Astrocyte (in vitro differentiated cells and primary cell): ENCODE measurements at regions not wholly inside any gene's neighbourhood (a gene's known extent, or its start where the extent isn't known, plus 50 kb on each side); places are given as distances from the start of the nearest gene placed in this dataset.

Experiments
- DNase-seq: peaks from one replicate; pipeline ENCODE4 v3.0.0-alpha.2; 2010; ENCODE audit warnings: low read depth
- FAIRE-seq: peaks from 2 replicates; lab custom pipeline; 2011; peaks lifted over from hg19 to GRCh38; lab: Jason Lieb, UNC
- H2AFZ ChIP-seq: 2 replicates; pipeline ENCODE4 v1.6.0; 2012; ENCODE audit warnings: low read depth, low read length, inconsistent platforms
- H3K27ac ChIP-seq: 2 replicates; pipeline ENCODE4 v1.5.1; 2011; ENCODE audit warnings: low read depth, low read length, inconsistent platforms
- H3K27me3 ChIP-seq: 2 replicates; pipeline ENCODE4 v1.6.0; 2011; ENCODE audit warnings: low read length, inconsistent platforms; ENCODE audit not compliant: insufficient read depth
- H3K36me3 ChIP-seq: 2 replicates; pipeline ENCODE4 v1.5.1; 2011; ENCODE audit warnings: low read length, inconsistent platforms; ENCODE audit not compliant: insufficient read depth
- H3K4me1 ChIP-seq: 2 replicates; pipeline ENCODE4 v1.5.1; 2011; ENCODE audit warnings: low read length, inconsistent platforms; ENCODE audit not compliant: insufficient read depth
- H3K4me2 ChIP-seq: 2 replicates; pipeline ENCODE4 v1.6.0; 2012; ENCODE audit warnings: low read length, inconsistent platforms
- H3K4me3 ChIP-seq: 2 replicates; pipeline ENCODE4 v1.5.1; 2011; ENCODE audit warnings: low read depth, mild to moderate bottlenecking, low read length, inconsistent platforms; ENCODE audit not compliant: insufficient read depth
- H3K79me2 ChIP-seq: 2 replicates; pipeline ENCODE4 v1.6.0; 2012; ENCODE audit warnings: mild to moderate bottlenecking, low read length, inconsistent platforms; ENCODE audit not compliant: insufficient read depth
- H3K9ac ChIP-seq: 2 replicates; pipeline ENCODE4 v1.6.0; 2012; ENCODE audit warnings: mild to moderate bottlenecking, low read length, inconsistent platforms
- H3K9me3 ChIP-seq: 2 replicates; pipeline ENCODE4 v1.5.1; 2012; ENCODE audit warnings: low read depth, mild to moderate bottlenecking, low read length, inconsistent platforms; ENCODE audit not compliant: insufficient read depth
- H4K20me1 ChIP-seq: 2 replicates; pipeline ENCODE4 v1.6.0; 2012; ENCODE audit warnings: low read length, inconsistent platforms; ENCODE audit not compliant: insufficient read depth
- H3K27ac Mint-ChIP-seq: one replicate; pipeline ENCODE4 v1.8.0; 2021; ENCODE audit warnings: mild to moderate bottlenecking, mixed read lengths; ENCODE audit not compliant: unreplicated experiment
- H3K27me3 Mint-ChIP-seq: one replicate; pipeline ENCODE4 v1.8.0; 2021; ENCODE audit warnings: low read depth, mixed read lengths; ENCODE audit not compliant: unreplicated experiment
- H3K36me3 Mint-ChIP-seq: one replicate; pipeline ENCODE4 v1.8.0; 2021; ENCODE audit warnings: low read depth, mixed read lengths; ENCODE audit not compliant: unreplicated experiment
- H3K4me1 Mint-ChIP-seq: one replicate; pipeline ENCODE4 v1.8.0; 2021; ENCODE audit warnings: low read depth, mixed read lengths; ENCODE audit not compliant: unreplicated experiment
- H3K4me3 Mint-ChIP-seq: one replicate; pipeline ENCODE4 v1.8.0; 2021; ENCODE audit warnings: mild to moderate bottlenecking, moderate library complexity, mixed read lengths; ENCODE audit not compliant: unreplicated experiment
- H3K9me3 Mint-ChIP-seq: one replicate; pipeline ENCODE4 v1.8.0; 2021; ENCODE audit warnings: mild to moderate bottlenecking, mixed read lengths; ENCODE audit not compliant: unreplicated experiment
- CTCF ChIP-seq: IDR thresholded peaks from 2 replicates; pipeline ENCODE4 v1.5.1; 2011; ENCODE audit warnings: low read depth, mild to moderate bottlenecking, inconsistent platforms, low read length, moderate library complexity; ENCODE audit not compliant: insufficient read depth
- EZH2 ChIP-seq: IDR thresholded peaks from 2 replicates; pipeline ENCODE4 v1.6.1; 2012; ENCODE audit warnings: mild to moderate bottlenecking, low read length, inconsistent platforms; ENCODE audit not compliant: insufficient read depth

- no peaks in the 10 kb centered on the region for H3K36me3 Mint-ChIP-seq
- Histone ChIP-seq H4K20me1 (no peaks in the 10 kb centered on the region), H3K4me3 (no peak overlapping the region), H3K9me3 (no peaks in the 10 kb centered on the region), H3K36me3 (no peaks in the 10 kb centered on the region), H3K9ac (no peak overlapping the region), H2AFZ (peak overlapping the region; percentile 23), H3K4me1 (peaks cover 4% of the 10 kb centered on the region), H3K79me2 (no peaks in the 10 kb centered on the region), H3K27me3 (no peaks in the 10 kb centered on the region), H3K27ac (no peak overlapping the region), H3K4me2 (no peak overlapping the region)
- H3K27me3 Mint-ChIP-seq, result no peaks in the 10 kb centered on the region
- peaks cover 9% of the 10 kb centered on the region for H3K4me1 Mint-ChIP-seq
- FAIRE-seq (no peak), DNase-seq (no peak)
- H3K27ac Mint-ChIP-seq, result no peak overlapping the region
- TF ChIP-seq CTCF (no peak), EZH2 (no peak)
- no peak overlapping the region for H3K4me3 Mint-ChIP-seq
- no peaks in the 10 kb centered on the region for H3K9me3 Mint-ChIP-seq
Measured at GRCh38 chr6:78614961-78615360, 252.4 kb upstream of the IRAK1BP1 start.

GRCh38 chr6:78615430-78615904 is 251.9 kb upstream of the IRAK1BP1 start:
- H3K4me3 Mint-ChIP-seq, result no peak overlapping the region
- no peak overlapping the region for H3K4me3 ChIP-seq
- H3K9me3 Mint-ChIP-seq, result no peaks in the 10 kb centered on the region
- no peaks in the 10 kb centered on the region for H3K27me3 ChIP-seq
- TF ChIP-seq CTCF (no peak), EZH2 (no peak)
- peaks cover 4% of the 10 kb centered on the region for H3K4me1 ChIP-seq
- H3K9me3 ChIP-seq, result no peaks in the 10 kb centered on the region
- no peaks in the 10 kb centered on the region for H3K79me2 ChIP-seq
- no peak overlapping the region for H3K4me2 ChIP-seq
- no peaks in the 10 kb centered on the region for H3K36me3 Mint-ChIP-seq
- H3K4me1 Mint-ChIP-seq, result peaks cover 9% of the 10 kb centered on the region
- no peaks in the 10 kb centered on the region for H3K36me3 ChIP-seq
- no peaks in the 10 kb centered on the region for H3K27me3 Mint-ChIP-seq
- H2AFZ ChIP-seq, result peak overlapping the region; percentile 23
- no peak overlapping the region for H3K27ac ChIP-seq
- DNase-seq, result peak; percentile 35
- H3K9ac ChIP-seq, result no peak overlapping the region
- no peak overlapping the region for H3K27ac Mint-ChIP-seq
- H4K20me1 ChIP-seq, result no peaks in the 10 kb centered on the region
- FAIRE-seq, result peak; percentile 84

GRCh38 chr6:78618970-78619369 is 248.4 kb upstream of the IRAK1BP1 start:
- TF ChIP-seq CTCF (no peak), EZH2 (no peak)
- Histone ChIP-seq H4K20me1 (no peaks in the 10 kb centered on the region), H3K9me3 (no peaks in the 10 kb centered on the region), H3K4me3 (no peak overlapping the region), H3K27ac (no peak overlapping the region), H3K4me1 (peaks cover 4% of the 10 kb centered on the region), H3K4me2 (no peak overlapping the region), H3K36me3 (no peaks in the 10 kb centered on the region), H2AFZ (no peak overlapping the region), H3K79me2 (no peaks in the 10 kb centered on the region), H3K9ac (no peak overlapping the region), H3K27me3 (no peaks in the 10 kb centered on the region)
- Mint-ChIP-seq H3K4me3 (no peak overlapping the region), H3K4me1 (peaks cover 9% of the 10 kb centered on the region), H3K9me3 (no peaks in the 10 kb centered on the region), H3K36me3 (no peaks in the 10 kb centered on the region), H3K27ac (no peak overlapping the region), H3K27me3 (no peaks in the 10 kb centered on the region)
- FAIRE-seq (no peak), DNase-seq (peak; percentile 14)
